Osteoblast (primary cell): ENCODE measurements at regions not wholly inside any gene's neighbourhood (a gene's known extent, or its start where the extent isn't known, plus 50 kb on each side); places are given as distances from the start of the nearest gene placed in this dataset. TPM values are rescaled to one million over a fixed set of nuclear protein-coding genes. Genes with fewer than 3 reads are reported as not detected.

Source experiments
- DNase-seq: peaks from one replicate; pipeline ENCODE4 v3.0.0; 2011; ENCODE audit warnings: low spot score, mixed read lengths; ENCODE audit not compliant: insufficient read length; ENCODE audit errors: missing footprints
- H2AFZ ChIP-seq: 2 replicates; pipeline ENCODE4 v1.6.0; 2011; ENCODE audit warnings: mild to moderate bottlenecking, low read length
- H3K27ac ChIP-seq: 2 replicates; pipeline ENCODE4 v1.5.1; 2011; ENCODE audit warnings: mild to moderate bottlenecking, low read depth, low read length, moderate library complexity
- H3K27me3 ChIP-seq: 2 replicates; pipeline ENCODE4 v1.6.0; 2012; ENCODE audit warnings: mild to moderate bottlenecking, control low read depth, inconsistent platforms, low read length, moderate library complexity; ENCODE audit not compliant: insufficient read depth
- H3K36me3 ChIP-seq: 2 replicates; pipeline ENCODE4 v1.5.1; 2011; ENCODE audit warnings: mild to moderate bottlenecking, low read length, control low read depth, moderate library complexity; ENCODE audit not compliant: insufficient read depth
- H3K4me1 ChIP-seq: 2 replicates; pipeline ENCODE4 v1.5.1; 2011; ENCODE audit warnings: mild to moderate bottlenecking, low read length, control low read depth, moderate library complexity; ENCODE audit not compliant: insufficient read depth
- H3K4me2 ChIP-seq: 2 replicates; pipeline ENCODE4 v1.6.0; 2011; ENCODE audit warnings: mild to moderate bottlenecking, low read length; ENCODE audit not compliant: insufficient read depth
- H3K4me3 ChIP-seq: fragments of 200-600 bp; sonication (generic); 3 replicates; pipeline ENCODE4 v1.5.1; 2012; ENCODE audit warnings: mild to moderate bottlenecking, low read length, inconsistent platforms; ENCODE audit not compliant: insufficient read depth
- H3K79me2 ChIP-seq: 2 replicates; pipeline ENCODE4 v1.6.0; 2012; ENCODE audit warnings: mild to moderate bottlenecking, low read length, control low read depth, inconsistent platforms; ENCODE audit not compliant: insufficient read depth
- H3K9me3 ChIP-seq: 2 replicates; pipeline ENCODE4 v1.5.1; 2011; ENCODE audit warnings: low read depth, low read length, control low read depth
- H4K20me1 ChIP-seq: 2 replicates; pipeline ENCODE4 v1.6.0; 2012; ENCODE audit warnings: mild to moderate bottlenecking, low read length, control low read depth; ENCODE audit not compliant: insufficient read depth
- CTCF ChIP-seq: IDR thresholded peaks from 2 replicates; pipeline ENCODE4 v1.5.1; 2011; ENCODE audit warnings: mild to moderate bottlenecking, low read depth, low read length, moderate library complexity; ENCODE audit errors: extremely low read depth
- small RNA-seq: library from RNA; depleted of rRNA; stranded (forward); fragments of <200 nt; gene quantifications from one replicate; pipeline ENCODE3, GENCODE V24; 2012

- Histone ChIP-seq H3K27me3 (no peaks in the 10 kb centered on the region), H2AFZ (no peak overlapping the region), H3K27ac (peak overlapping the region; percentile 40), H3K4me3 (no peak overlapping the region), H3K9me3 (no peaks in the 10 kb centered on the region), H3K4me2 (peak overlapping the region; percentile 23), H3K36me3 (no peaks in the 10 kb centered on the region), H4K20me1 (no peaks in the 10 kb centered on the region), H3K79me2 (no peaks in the 10 kb centered on the region), H3K4me1 (peaks cover 22% of the 10 kb centered on the region)
- TF ChIP-seq CTCF = peak; percentile 83
- DNase-seq = peak; percentile 80
Measured at GRCh38 chr3:157572559-157573270, 69.5 kb upstream of the VEPH1 start.

- H3K4me3 ChIP-seq = no peak overlapping the region
- no peak overlapping the region for H3K27ac ChIP-seq
- no peaks in the 10 kb centered on the region for H4K20me1 ChIP-seq
- no peak for DNase-seq
- H3K79me2 ChIP-seq = no peaks in the 10 kb centered on the region
- H3K27me3 ChIP-seq = no peaks in the 10 kb centered on the region
- H3K9me3 ChIP-seq = no peaks in the 10 kb centered on the region
- H3K36me3 ChIP-seq = no peaks in the 10 kb centered on the region
- no peak for TF ChIP-seq CTCF
- no peak overlapping the region for H3K4me2 ChIP-seq
- no peaks in the 10 kb centered on the region for H3K4me1 ChIP-seq
- no peak overlapping the region for H2AFZ ChIP-seq
Measured at GRCh38 chr3:157566596-157566995, 63.4 kb upstream of the VEPH1 start.

DNA sequence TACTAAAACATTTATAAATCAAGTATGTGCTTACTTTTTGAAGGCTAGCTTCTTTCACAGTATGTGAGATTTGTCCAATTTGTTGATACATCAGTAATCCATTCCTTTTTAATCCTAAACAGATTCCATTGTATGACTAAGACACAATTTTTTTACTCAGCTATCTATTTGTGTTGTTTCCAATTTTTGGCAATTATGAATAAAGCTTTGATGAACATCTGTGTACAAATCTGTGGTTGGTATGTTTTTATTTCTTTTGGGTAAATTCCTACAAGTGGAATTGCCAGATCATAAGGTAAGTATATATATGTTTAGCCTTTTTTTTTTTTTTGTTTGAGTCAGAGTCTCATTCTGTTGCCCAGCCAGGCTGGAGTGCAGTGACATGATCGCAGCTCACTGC lies 56.2 kb upstream of the VEPH1 start:
- Histone ChIP-seq H3K4me2 (no peak overlapping the region), H3K79me2 (no peaks in the 10 kb centered on the region), H3K9me3 (no peaks in the 10 kb centered on the region), H3K36me3 (no peaks in the 10 kb centered on the region), H3K4me3 (no peak overlapping the region), H3K27ac (no peak overlapping the region), H3K4me1 (no peaks in the 10 kb centered on the region), H2AFZ (no peak overlapping the region), H4K20me1 (no peaks in the 10 kb centered on the region), H3K27me3 (no peaks in the 10 kb centered on the region)
- no peak for TF ChIP-seq CTCF
- no peak for DNase-seq

Small RNA genes in the stretch of these regions (small RNA-seq; reads per million reads assigned to genes)
- gene RN7SKP46 = not detected
